ENCODE measurements at regions not wholly inside any gene's neighbourhood (a gene's known extent, or its start where the extent isn't known, plus 50 kb on each side); places are given as distances from the start of the nearest gene placed in this dataset.

DNA sequence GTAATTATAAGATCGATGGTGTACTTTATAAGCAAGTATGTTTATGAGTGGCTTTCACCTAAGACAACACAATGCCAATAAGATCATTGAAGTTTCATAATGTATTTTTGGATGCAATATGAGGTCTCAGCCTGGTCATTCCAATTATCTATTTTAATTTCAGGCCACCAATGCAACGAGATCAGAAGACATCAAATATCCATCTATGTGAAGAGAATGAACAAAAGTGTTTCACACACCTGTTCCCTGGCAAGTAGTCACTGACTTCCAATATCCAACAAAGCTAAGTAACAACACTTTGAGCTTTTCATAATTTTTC is 53.6 kb upstream of the TMCO5A start:
- no peak for DNase-seq

DNA sequence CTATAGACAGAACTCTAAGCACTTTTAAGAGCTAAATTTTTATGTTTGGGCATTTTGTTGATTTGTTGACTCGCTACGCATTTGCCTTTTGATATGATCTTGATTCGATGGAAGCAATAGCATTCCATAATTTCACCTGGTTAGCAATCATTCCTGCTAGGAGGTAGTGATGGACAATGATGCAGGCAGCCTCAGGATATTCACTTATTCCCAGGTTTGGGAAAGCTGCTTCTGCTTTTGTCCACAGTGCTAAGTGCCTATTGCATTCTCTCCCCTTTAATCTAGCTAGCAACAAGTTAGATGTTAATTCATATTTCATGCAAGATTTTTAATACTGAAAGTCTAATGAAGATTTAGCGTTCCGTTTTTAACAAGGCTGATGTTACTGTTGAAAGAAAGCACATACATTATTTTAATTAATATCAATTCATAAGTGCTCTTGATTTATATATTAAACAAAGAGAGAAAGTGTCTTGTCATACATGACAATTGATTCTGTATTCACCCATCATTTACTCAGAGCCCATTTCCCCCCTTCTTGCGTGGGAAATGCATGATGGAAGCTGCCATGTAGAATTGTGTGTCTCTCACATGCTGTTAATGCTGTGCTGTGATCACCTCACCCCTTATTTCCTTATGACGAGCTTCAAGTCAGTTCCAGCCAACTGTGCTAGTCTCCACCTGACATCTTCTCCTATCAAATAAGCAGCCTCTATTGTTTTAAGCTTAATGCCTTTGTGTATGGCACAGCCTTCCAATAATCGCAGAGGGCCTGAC is 53.0 kb upstream of the TMCO5A start:
- DNase-seq = no peak

DNA sequence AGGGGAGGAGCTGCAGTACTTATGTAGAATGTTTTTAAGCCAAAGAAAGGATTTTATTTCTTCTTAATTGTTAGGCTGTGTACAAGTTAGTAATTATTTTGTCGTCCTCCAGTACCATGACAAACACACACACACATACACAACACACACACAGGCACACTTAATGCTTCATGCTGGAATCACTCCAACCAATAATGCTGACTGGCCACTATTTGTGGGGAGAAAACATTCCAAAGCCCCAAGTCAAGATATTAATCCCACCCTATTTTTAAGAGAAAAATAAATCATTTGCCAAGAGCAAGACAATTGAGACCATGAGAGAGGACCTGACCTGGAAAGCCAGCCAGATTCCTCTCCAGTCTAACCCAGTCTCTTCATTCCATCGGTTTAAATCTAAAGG is 51.8 kb upstream of the TMCO5A start:
- no peak for DNase-seq
